ENCODE measurements at regions not wholly inside any gene's neighbourhood (a gene's known extent, or its start where the extent isn't known, plus 50 kb on each side); places are given as distances from the start of the nearest gene placed in this dataset.

DNA sequence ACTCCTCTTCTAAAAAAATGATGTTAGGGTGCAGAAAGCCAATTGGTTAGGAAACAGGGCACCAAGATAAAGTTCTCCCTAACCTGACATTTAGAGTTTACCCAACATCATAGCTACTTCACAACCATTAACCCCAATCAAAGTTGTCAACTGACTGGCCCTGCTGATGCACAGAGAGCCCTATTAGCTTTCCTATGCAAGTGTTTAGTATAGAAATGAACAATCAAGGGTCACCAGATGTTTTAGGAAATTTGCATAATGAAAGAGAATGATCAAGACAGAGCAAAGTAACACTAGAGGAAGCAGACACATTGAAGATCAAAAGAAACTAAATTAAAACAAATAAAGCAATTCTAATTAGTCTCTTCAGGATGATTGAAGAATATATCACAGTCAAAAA lies 64.2 kb upstream of the DCC start:
- TF ChIP-seq, protein P1, sequence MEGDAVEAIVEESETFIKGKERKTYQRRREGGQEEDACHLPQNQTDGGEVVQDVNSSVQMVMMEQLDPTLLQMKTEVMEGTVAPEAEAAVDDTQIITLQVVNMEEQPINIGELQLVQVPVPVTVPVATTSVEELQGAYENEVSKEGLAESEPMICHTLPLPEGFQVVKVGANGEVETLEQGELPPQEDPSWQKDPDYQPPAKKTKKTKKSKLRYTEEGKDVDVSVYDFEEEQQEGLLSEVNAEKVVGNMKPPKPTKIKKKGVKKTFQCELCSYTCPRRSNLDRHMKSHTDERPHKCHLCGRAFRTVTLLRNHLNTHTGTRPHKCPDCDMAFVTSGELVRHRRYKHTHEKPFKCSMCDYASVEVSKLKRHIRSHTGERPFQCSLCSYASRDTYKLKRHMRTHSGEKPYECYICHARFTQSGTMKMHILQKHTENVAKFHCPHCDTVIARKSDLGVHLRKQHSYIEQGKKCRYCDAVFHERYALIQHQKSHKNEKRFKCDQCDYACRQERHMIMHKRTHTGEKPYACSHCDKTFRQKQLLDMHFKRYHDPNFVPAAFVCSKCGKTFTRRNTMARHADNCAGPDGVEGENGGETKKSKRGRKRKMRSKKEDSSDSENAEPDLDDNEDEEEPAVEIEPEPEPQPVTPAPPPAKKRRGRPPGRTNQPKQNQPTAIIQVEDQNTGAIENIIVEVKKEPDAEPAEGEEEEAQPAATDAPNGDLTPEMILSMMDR (IDR thresholded peaks at IDR 0.05; ENCODE audit: low read depth, low read length): no peak
- TF ChIP-seq EZH2phosphoT487 (IDR thresholded peaks at IDR 0.05; ENCODE audit: low read depth): no peak
